HepG2 (cell line): ENCODE measurements at regions not wholly inside any gene's neighbourhood (a gene's known extent, or its start where the extent isn't known, plus 50 kb on each side); places are given as distances from the start of the nearest gene placed in this dataset.

Source experiments
- ATAC-seq: fragments of 200-7000 bp; cut with Tn5 transposase; 3 replicates; pipeline ENCODE4 v1.9.1; 2020; ENCODE audit warnings: mild to moderate bottlenecking, moderate library complexity
- BruUV-seq: library from RNA; stranded (reverse); fragments of 400-500 nt; replicated peaks from 2 replicates; lab custom pipeline; 2021; lab: Mats Ljungman, UMichigan
- CTCF ChIA-PET: fragments of 300-600 bp; formaldehyde crosslinking; extraction: SDS; loops from one replicate; lab custom pipeline; 2021; ENCODE audit warnings: low total read pairs, inconsistent platforms, low intra/inter-chr PET ratio; lab: Yijun Ruan, JAX
- POLR2A ChIA-PET: fragments of 350-600 bp; sonication (Branson Sonifier 250); formaldehyde crosslinking; loops from one replicate; lab custom pipeline; 2020; ENCODE audit warnings: antibody characterized with exemption, inconsistent platforms; lab: Yijun Ruan, JAX
- DNase-seq: peaks from one replicate; pipeline ENCODE4 v3.0.0-alpha.2; 2015; ENCODE audit warnings: low spot score
- FAIRE-seq: peaks from 3 replicates; lab custom pipeline; 2011; peaks lifted over from hg19 to GRCh38; lab: Jason Lieb, UNC
- H2AFZ ChIP-seq: one replicate; pipeline ENCODE4 v1.6.1; 2011; ENCODE audit warnings: low read length, inconsistent platforms
- H3K27ac ChIP-seq: fragments of 300-600 bp; 3 replicates; pipeline ENCODE4 v1.8.0; 2011; ENCODE audit warnings: mixed run types, mild to moderate bottlenecking, mixed read lengths, low read length, inconsistent platforms; ENCODE audit not compliant: insufficient read depth; ENCODE audit errors: extremely low read length
- H3K27me3 ChIP-seq, 2 experiments: fragments of 200-600 bp in 1 of 2; 2 replicates in 1 of 2; 3 replicates in 1 of 2; pipeline versions ENCODE4 v1.6.0 to v1.8.0; 2011; ENCODE audit warnings: low read length in 2 of 2, mild to moderate bottlenecking in 2 of 2, moderate library complexity in 2 of 2, inconsistent platforms in 1 of 2; ENCODE audit not compliant: insufficient read depth in 2 of 2, control insufficient read depth in 1 of 2
- H3K36me3 ChIP-seq, 2 experiments: fragments of 200-600 bp in 1 of 2; replicated peaks in 1 of 2; 2 replicates in 1 of 2; 3 replicates in 1 of 2; pipeline versions ENCODE4 v1.5.1 to v1.8.0; 2011; ENCODE audit warnings: low read length in 2 of 2, inconsistent platforms in 1 of 2; ENCODE audit not compliant: insufficient read depth in 2 of 2, control insufficient read depth in 1 of 2
- H3K4me1 ChIP-seq: 2 replicates; pipeline ENCODE4 v1.5.1; 2012; ENCODE audit warnings: low read length, inconsistent platforms; ENCODE audit not compliant: insufficient read depth
- H3K4me2 ChIP-seq: 2 replicates; pipeline ENCODE4 v1.6.0; 2011; ENCODE audit warnings: low read depth, low read length, inconsistent platforms
- H3K4me3 ChIP-seq, 3 experiments: fragments of 200-600 bp in 1 of 3; sonication (generic), shearing (Covaris generic) in 1 of 3; replicated peaks in 1 of 3; 2 replicates each; pipeline ENCODE4 v1.5.1; 2011 to 2016; ENCODE audit warnings: low read length in 3 of 3, inconsistent platforms in 2 of 3, low read depth in 2 of 3, mild to moderate bottlenecking in 2 of 3, control low read depth in 1 of 3, mixed read lengths in 1 of 3; ENCODE audit not compliant: insufficient read depth in 1 of 3
- H3K79me2 ChIP-seq: one replicate; pipeline ENCODE4 v1.6.1; 2011; ENCODE audit warnings: low read length, inconsistent platforms; ENCODE audit not compliant: insufficient read depth
- H3K9ac ChIP-seq: 2 replicates; pipeline ENCODE4 v1.6.0; 2011; ENCODE audit warnings: mild to moderate bottlenecking, low read depth, low read length, inconsistent platforms; ENCODE audit not compliant: insufficient read depth
- H3K9me3 ChIP-seq: 2 replicates; pipeline ENCODE4 v1.5.1; 2012; ENCODE audit warnings: mild to moderate bottlenecking, low read length
- H4K20me1 ChIP-seq: 2 replicates; pipeline ENCODE4 v1.6.0; 2011; ENCODE audit warnings: inconsistent platforms, mild to moderate bottlenecking, low read length, moderate library complexity; ENCODE audit not compliant: insufficient read depth
- BHLHE40 ChIP-seq: IDR thresholded peaks from 2 replicates; pipeline ENCODE4 v1.6.1; 2011; ENCODE audit warnings: low read length, improper control_type of control experiment
- CENPBD1 ChIP-seq: sonication (generic); formaldehyde crosslinking; IDR thresholded peaks from 2 replicates; pipeline ENCODE4 v1.8.0; 2022; ENCODE audit warnings: missing genetic modification reagents, low read depth, mild to moderate bottlenecking, borderline replicate concordance
- FOXK2 ChIP-seq: fragments of 450-650 bp; IDR thresholded peaks from 2 replicates; pipeline ENCODE4 v1.6.1; 2016
- GMEB2 ChIP-seq: IDR thresholded peaks from 2 replicates; pipeline ENCODE4 v1.6.1; 2016; ENCODE audit warnings: missing biosample characterization, missing genetic modification reagents, low read depth
- MNT ChIP-seq: fragments of 450-650 bp; IDR thresholded peaks from 2 replicates; pipeline ENCODE4 v1.6.1; 2016
- PCBP1 ChIP-seq: fragments of 200-400 bp; formaldehyde crosslinking; IDR thresholded peaks from 2 replicates; pipeline ENCODE4 v1.6.1; 2017; ENCODE audit warnings: mild to moderate bottlenecking, low read depth, low read length, borderline replicate concordance
- SMARCE1 ChIP-seq: fragments of 450-650 bp; IDR thresholded peaks from 2 replicates; pipeline ENCODE4 v1.6.1; 2017; ENCODE audit warnings: borderline replicate concordance
- SOX6 ChIP-seq, 2 experiments: fragments of 450-650 bp in 1 of 2; sonication (generic) in 1 of 2; formaldehyde crosslinking in 1 of 2; IDR thresholded peaks; 2 replicates each; pipeline versions ENCODE4 v1.4.0 to v1.6.1; 2017 to 2020; ENCODE audit warnings: antibody characterized with exemption in 1 of 2, mild to moderate bottlenecking in 1 of 2, missing genetic modification reagents in 1 of 2
- TBX2 ChIP-seq: sonication (generic); formaldehyde crosslinking; IDR thresholded peaks from 2 replicates; pipeline ENCODE4 v1.5.0; 2020; ENCODE audit warnings: missing genetic modification reagents, mild to moderate bottlenecking, borderline replicate concordance
- TEAD2 ChIP-seq: sonication (generic); formaldehyde crosslinking; IDR thresholded peaks from 2 replicates; pipeline ENCODE4 v1.9.0; 2021; ENCODE audit warnings: missing genetic modification reagents
- ZBTB38 ChIP-seq: sonication (generic); formaldehyde crosslinking; IDR thresholded peaks from 2 replicates; pipeline ENCODE4 v1.5.1; 2020; ENCODE audit warnings: mild to moderate bottlenecking, missing genetic modification reagents
- ZFP41 ChIP-seq: sonication (generic); formaldehyde crosslinking; IDR thresholded peaks from 2 replicates; pipeline ENCODE4 v1.4.0; 2020; ENCODE audit warnings: mild to moderate bottlenecking, missing genetic modification reagents, borderline replicate concordance
- ZNF280B ChIP-seq: sonication (generic); formaldehyde crosslinking; IDR thresholded peaks from 2 replicates; pipeline ENCODE4 v1.5.0; 2020; ENCODE audit warnings: missing genetic modification reagents, mild to moderate bottlenecking, borderline replicate concordance
- ZNF33A ChIP-seq: sonication (generic); formaldehyde crosslinking; IDR thresholded peaks from 2 replicates; pipeline ENCODE4 v1.5.1; 2020; ENCODE audit warnings: missing genetic modification reagents, mild to moderate bottlenecking, moderate library complexity, borderline replicate concordance
- ZNF616 ChIP-seq: sonication (generic); formaldehyde crosslinking; IDR thresholded peaks from 2 replicates; pipeline ENCODE4 v1.5.0; 2020; ENCODE audit warnings: low read depth, mild to moderate bottlenecking, missing genetic modification reagents
- WGBS: methylation state at CpG from one replicate; pipeline ENCODE4 v1.1.6; 2017; ENCODE audit warnings: low lambda C conversion rate; 5-methylcytosine and 5-hydroxymethylcytosine counted together
- in situ Hi-C: cut with HindIII; loops from 2 replicates; pipeline ENCODE4 v1.10.0; 2017; ENCODE audit warnings: low pct_unique_long_range_greater_than_20kb; ENCODE audit not compliant: extremely low pct_ligation_motif_present
- intact Hi-C: fragments of 100-400 bp; cut with micrococcal nuclease; formaldehyde crosslinking; loops from one replicate; pipeline ENCODE4 v1.10.0; 2022; ENCODE audit not compliant: unreplicated experiment
- TF ChIP-seq, protein P1 (sequence below): IDR thresholded peaks from 2 replicates; pipeline ENCODE4 v1.6.1; 2016; ENCODE audit warnings: missing compliant biosample characterization, missing genetic modification reagents, borderline replicate concordance

DNA sequence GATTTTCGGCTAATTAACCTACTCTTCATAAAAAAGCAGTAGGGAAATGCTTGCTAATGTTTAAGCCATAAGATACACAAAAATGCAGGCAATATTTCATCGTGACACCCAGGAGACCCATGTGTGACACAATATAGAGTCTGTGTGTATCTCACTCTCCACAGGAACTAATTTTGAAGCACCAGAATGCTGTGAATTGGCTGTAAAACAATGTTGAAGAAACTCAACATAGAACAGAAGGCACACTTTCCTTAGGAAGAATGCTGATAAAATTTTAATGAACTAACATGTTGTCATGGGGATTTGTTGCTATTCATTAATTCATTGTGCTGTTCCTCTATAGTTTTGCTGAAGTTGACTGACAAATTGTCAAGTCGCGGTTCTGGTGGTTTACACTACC is 249.4 kb upstream of the TFAP2D start:
- Histone ChIP-seq H3K4me2 (no peak overlapping the region), H2AFZ (no peak overlapping the region), H3K4me3 (no peak overlapping the region), H3K27me3 (no peaks in the 10 kb centered on the region), H3K27ac (no peak overlapping the region), H3K9me3 (no peaks in the 10 kb centered on the region), H3K79me2 (no peaks in the 10 kb centered on the region), H3K4me1 (no peaks in the 10 kb centered on the region), H3K36me3 (no peaks in the 10 kb centered on the region), H4K20me1 (no peaks in the 10 kb centered on the region), H3K9ac (no peak overlapping the region)
- CTCF ChIA-PET: no interaction called here
- intact Hi-C loops (no loop called here), in situ Hi-C loops (no loop called here)
- no peak for ATAC-seq
- TF ChIP-seq SOX6 (IDR thresholded peaks at IDR 0.05): no peak
- no peak for TF ChIP-seq SOX6 (CRISPR knock-in tag; IDR thresholded peaks at IDR 0.05)
- TF ChIP-seq, protein P1, sequence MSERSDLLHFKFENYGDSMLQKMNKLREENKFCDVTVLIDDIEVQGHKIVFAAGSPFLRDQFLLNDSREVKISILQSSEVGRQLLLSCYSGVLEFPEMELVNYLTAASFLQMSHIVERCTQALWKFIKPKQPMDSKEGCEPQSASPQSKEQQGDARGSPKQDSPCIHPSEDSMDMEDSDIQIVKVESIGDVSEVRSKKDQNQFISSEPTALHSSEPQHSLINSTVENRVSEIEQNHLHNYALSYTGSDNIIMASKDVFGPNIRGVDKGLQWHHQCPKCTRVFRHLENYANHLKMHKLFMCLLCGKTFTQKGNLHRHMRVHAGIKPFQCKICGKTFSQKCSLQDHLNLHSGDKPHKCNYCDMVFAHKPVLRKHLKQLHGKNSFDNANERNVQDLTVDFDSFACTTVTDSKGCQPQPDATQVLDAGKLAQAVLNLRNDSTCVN (CRISPR knock-in tag): no peak
- no peak for TF ChIP-seq ZFP41 (CRISPR knock-in tag)
- no peak for TF ChIP-seq TBX2 (CRISPR knock-in tag)
- TF ChIP-seq SMARCE1: no peak
- TF ChIP-seq FOXK2: no peak
- TF ChIP-seq ZNF280B (CRISPR knock-in tag): no peak
- TF ChIP-seq MNT: no peak
- no peak for TF ChIP-seq BHLHE40
- no peak for TF ChIP-seq ZBTB38 (CRISPR knock-in tag)
- TF ChIP-seq ZNF33A (CRISPR knock-in tag): no peak
- no peak for TF ChIP-seq PCBP1
- TF ChIP-seq GMEB2 (CRISPR knock-in tag): no peak
- no peak for TF ChIP-seq TEAD2 (CRISPR knock-in tag)
- no peak for TF ChIP-seq ZNF616 (CRISPR knock-in tag)
- no peak for TF ChIP-seq CENPBD1 (CRISPR knock-in tag)
- BruUV-seq: no TSS peak
- no peak for FAIRE-seq
- POLR2A ChIA-PET: no interaction called here
- WGBS: 32% methylated on average over 4 of the region's 4 CpGs
- DNase-seq: no peak
